Tibial nerve (tissue), 4 donors: ENCODE measurements at regions not wholly inside any gene's neighbourhood (a gene's known extent, or its start where the extent isn't known, plus 50 kb on each side); places are given as distances from the start of the nearest gene placed in this dataset.

Experiments used
- DNase-seq, 2 donors: peaks; one replicate each; pipeline ENCODE4 v3.0.0-alpha.2; 2019; ENCODE audit warnings: low spot score in 2 of 2
- H3K27ac ChIP-seq, 4 donors: fragments of 200-600 bp; sonication (generic) in 3 of 4; one replicate each; pipeline ENCODE4 v1.5.1; 2017 to 2019; ENCODE audit warnings: mild to moderate bottlenecking in 1 of 4
- H3K27me3 ChIP-seq, 2 donors: fragments of 200-600 bp; sonication (generic) in 1 of 2; one replicate each; pipeline versions ENCODE4 v1.5.1 to v1.6.0; 2017 to 2019
- H3K36me3 ChIP-seq, 3 donors: fragments of 200-600 bp; sonication (generic); one replicate each; pipeline ENCODE4 v1.5.1; 2018 to 2019
- H3K4me1 ChIP-seq, 4 donors: fragments of 200-600 bp; sonication (generic) in 3 of 4; one replicate each; pipeline ENCODE4 v1.5.1; 2017 to 2019
- H3K4me3 ChIP-seq, 4 donors: fragments of 200-600 bp; sonication (generic) in 3 of 4; one replicate each; pipeline ENCODE4 v1.5.1; 2017 to 2019; ENCODE audit warnings: mild to moderate bottlenecking in 1 of 4, moderate library complexity in 1 of 4
- H3K9me3 ChIP-seq, 4 donors: fragments of 200-600 bp; sonication (generic) in 3 of 4; one replicate each; pipeline ENCODE4 v1.5.1; 2017 to 2019
- EP300 ChIP-seq, 2 donors: sonication (generic); formaldehyde crosslinking; IDR thresholded peaks; one replicate each; pipeline ENCODE4 v1.6.1; 2017; ENCODE audit warnings: antibody characterized with exemption in 2 of 2, mild to moderate bottlenecking in 1 of 2
- POLR2A ChIP-seq, 2 donors: fragments of 450-650 bp; IDR thresholded peaks; one replicate each; pipeline ENCODE4 v1.6.1; 2017; ENCODE audit warnings: antibody characterized with exemption in 2 of 2, mild to moderate bottlenecking in 2 of 2, moderate library complexity in 2 of 2
- WGBS, 2 donors: methylation state at CpG; one replicate each; pipeline ENCODE4 v1.1.5; 2018; 5-methylcytosine and 5-hydroxymethylcytosine counted together
- TF ChIP-seq, protein P1 (sequence below), 5 experiments: fragments of 200-600 bp in 3 of 5; fragments of 450-650 bp in 2 of 5; sonication (generic) in 3 of 5; IDR thresholded peaks; one replicate each; pipeline ENCODE4 v1.5.1; 2016 to 2019; ENCODE audit warnings: antibody characterized with exemption in 5 of 5, mild to moderate bottlenecking in 3 of 5, moderate library complexity in 2 of 5

GRCh38 chr13:40217675-40218074 lies 448.8 kb downstream of the FOXO1 start:
- no peak for DNase-seq
- Histone ChIP-seq H3K9me3 (no peaks in the 10 kb centered on the region), H3K27ac (peak overlapping the region in 2 of 4 donors; percentile 88 to 94), H3K36me3 (no peaks in the 10 kb centered on the region), H3K4me3 (no peak overlapping the region), H3K4me1 (peaks cover 3 to 36% (median 15%) of the 10 kb centered on the region in 4 donors), H3K27me3 (no peaks in the 10 kb centered on the region)
- WGBS, 2 donors = 74 to 77% methylated on average over 4 of the region's 4 CpGs
- TF ChIP-seq, protein P1, sequence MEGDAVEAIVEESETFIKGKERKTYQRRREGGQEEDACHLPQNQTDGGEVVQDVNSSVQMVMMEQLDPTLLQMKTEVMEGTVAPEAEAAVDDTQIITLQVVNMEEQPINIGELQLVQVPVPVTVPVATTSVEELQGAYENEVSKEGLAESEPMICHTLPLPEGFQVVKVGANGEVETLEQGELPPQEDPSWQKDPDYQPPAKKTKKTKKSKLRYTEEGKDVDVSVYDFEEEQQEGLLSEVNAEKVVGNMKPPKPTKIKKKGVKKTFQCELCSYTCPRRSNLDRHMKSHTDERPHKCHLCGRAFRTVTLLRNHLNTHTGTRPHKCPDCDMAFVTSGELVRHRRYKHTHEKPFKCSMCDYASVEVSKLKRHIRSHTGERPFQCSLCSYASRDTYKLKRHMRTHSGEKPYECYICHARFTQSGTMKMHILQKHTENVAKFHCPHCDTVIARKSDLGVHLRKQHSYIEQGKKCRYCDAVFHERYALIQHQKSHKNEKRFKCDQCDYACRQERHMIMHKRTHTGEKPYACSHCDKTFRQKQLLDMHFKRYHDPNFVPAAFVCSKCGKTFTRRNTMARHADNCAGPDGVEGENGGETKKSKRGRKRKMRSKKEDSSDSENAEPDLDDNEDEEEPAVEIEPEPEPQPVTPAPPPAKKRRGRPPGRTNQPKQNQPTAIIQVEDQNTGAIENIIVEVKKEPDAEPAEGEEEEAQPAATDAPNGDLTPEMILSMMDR (IDR thresholded peaks at IDR 0.05) = no peak
- TF ChIP-seq POLR2A (IDR thresholded peaks at IDR 0.05) (no peak), EP300 (IDR thresholded peaks at IDR 0.05) (no peak)

- Histone ChIP-seq H3K4me1 (peaks cover 9 to 38% (median 27%) of the 10 kb centered on the region in 4 donors), H3K4me3 (no peak overlapping the region), H3K36me3 (no peaks in the 10 kb centered on the region), H3K9me3 (no peaks in the 10 kb centered on the region), H3K27me3 (no peaks in the 10 kb centered on the region), H3K27ac (peak overlapping the region; percentile 78 to 94 (median 86))
- no peak for DNase-seq
- peak in 1 of 2 donors; percentile 6 for TF ChIP-seq EP300 (IDR thresholded peaks at IDR 0.05)
- TF ChIP-seq, protein P1 (IDR thresholded peaks at IDR 0.05) = no peak
- TF ChIP-seq POLR2A (IDR thresholded peaks at IDR 0.05) = no peak
- 69 to 71% methylated on average over 12 of the region's 12 CpGs for WGBS, 2 donors
Observed at GRCh38 chr13:40220299-40220935, 446.0 kb downstream of the FOXO1 start.

DNA sequence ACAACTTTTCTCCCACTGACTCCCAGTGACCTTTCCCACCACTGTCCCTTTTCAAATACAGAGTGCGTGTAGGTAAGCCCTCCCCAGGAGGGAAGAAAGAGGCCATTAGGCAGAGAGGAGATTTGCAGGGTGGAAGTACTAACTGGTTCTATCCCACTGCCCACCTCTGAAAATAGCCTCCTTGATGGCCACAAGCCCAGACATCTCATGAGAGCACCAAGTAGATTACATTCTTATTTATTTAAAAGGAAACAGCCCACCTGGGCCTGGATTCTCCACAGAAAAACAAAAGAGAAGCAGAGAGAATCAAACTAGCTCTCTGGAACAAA lies 445.3 kb downstream of the FOXO1 start:
- Histone ChIP-seq H3K4me3 (no peak overlapping the region), H3K27ac (peak overlapping the region; percentile 78 to 94 (median 86)), H3K36me3 (no peaks in the 10 kb centered on the region), H3K4me1 (peaks cover 9 to 36% (median 27%) of the 10 kb centered on the region in 4 donors), H3K27me3 (no peaks in the 10 kb centered on the region), H3K9me3 (no peaks in the 10 kb centered on the region)
- TF ChIP-seq POLR2A (IDR thresholded peaks at IDR 0.05) (no peak), EP300 (IDR thresholded peaks at IDR 0.05) (no peak)
- TF ChIP-seq, protein P1 (IDR thresholded peaks at IDR 0.05) = no peak
- 43 to 90% methylated on average over 1 of the region's 1 CpG for WGBS, 2 donors
- DNase-seq = no peak

DNA sequence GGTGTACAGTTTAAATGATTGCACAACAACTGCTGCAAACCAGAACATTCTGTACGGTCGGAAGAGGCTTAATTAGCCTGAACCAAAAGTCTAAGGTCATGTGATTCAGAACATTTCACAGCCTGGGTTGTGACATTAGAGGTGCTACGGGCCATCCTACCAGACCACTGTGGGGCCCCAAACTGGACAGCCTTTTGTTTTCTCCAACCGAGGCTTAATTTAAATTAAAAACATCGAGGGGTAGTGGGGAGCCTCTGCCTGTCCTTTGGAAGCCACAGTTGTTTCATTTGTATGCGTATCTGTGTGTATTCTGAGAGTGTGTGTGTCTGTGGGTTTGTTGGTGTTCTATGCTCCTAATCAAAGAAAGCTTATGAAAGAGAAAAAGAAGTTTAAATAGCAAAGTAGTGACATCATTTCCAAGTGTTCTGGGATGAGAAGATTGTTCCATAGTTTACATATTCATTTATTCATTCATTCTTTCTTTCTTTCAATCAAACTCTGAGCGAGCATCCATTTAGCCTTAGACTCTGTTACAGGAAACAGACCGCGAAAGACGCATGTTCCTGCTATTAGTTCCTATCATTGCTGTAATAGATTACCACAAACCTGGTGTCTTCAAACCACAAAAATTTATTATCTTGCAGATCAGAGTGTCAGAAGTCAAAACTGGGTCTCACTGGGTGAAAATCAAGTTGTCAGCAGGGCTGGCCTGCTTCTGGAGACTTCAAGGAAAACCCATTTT lies 444.8 kb downstream of the FOXO1 start:
- no peak overlapping the region for H3K4me3 ChIP-seq
- H3K9me3 ChIP-seq = no peaks in the 10 kb centered on the region

More for the DNA sequence above, 444.8 kb downstream of the FOXO1 start:
- TF ChIP-seq, protein P1 (IDR thresholded peaks at IDR 0.05) = peak in 1 of 5 experiments; percentile 35
- TF ChIP-seq EP300 (IDR thresholded peaks at IDR 0.05) (peak; percentile 88 to 99), POLR2A (IDR thresholded peaks at IDR 0.05) (peak in 1 of 2 donors; percentile 18)
- H3K4me1 ChIP-seq = peaks cover 9 to 36% (median 27%) of the 10 kb centered on the region in 4 donors
- H3K27me3 ChIP-seq = no peaks in the 10 kb centered on the region
- 22 to 28% methylated on average over 10 of the region's 10 CpGs for WGBS, 2 donors
- DNase-seq = peak in 1 of 2 donors; percentile 66
- H3K27ac ChIP-seq = peak overlapping the region; percentile 78 to 94 (median 86)
- H3K36me3 ChIP-seq = no peaks in the 10 kb centered on the region
